Esophagus squamous epithelium (tissue), 5 donors: ENCODE measurements at regions not wholly inside any gene's neighbourhood (a gene's known extent, or its start where the extent isn't known, plus 50 kb on each side); places are given as distances from the start of the nearest gene placed in this dataset.

ENCODE experiments used
- DNase-seq: peaks from one replicate; lab custom pipeline; 2025; lab: John Stamatoyannopoulos, UW
- H3K27ac ChIP-seq, 4 donors: fragments of 200-600 bp; sonication (generic); one replicate each; pipeline ENCODE4 v1.5.1; 2016 to 2019; ENCODE audit warnings: mild to moderate bottlenecking in 1 of 4
- H3K27me3 ChIP-seq, 4 donors: fragments of 200-600 bp; sonication (generic); 1 replicate in 3 of 4; 2 replicates in 1 of 4; pipeline versions ENCODE4 v1.5.1 to v1.6.0; 2017 to 2021; ENCODE audit warnings: antibody characterized with exemption in 1 of 4
- H3K36me3 ChIP-seq, 3 donors: fragments of 200-600 bp; sonication (generic); one replicate each; pipeline ENCODE4 v1.5.1; 2016 to 2019
- H3K4me1 ChIP-seq, 3 donors: fragments of 200-600 bp; sonication (generic); one replicate each; pipeline ENCODE4 v1.5.1; 2017 to 2019
- H3K4me3 ChIP-seq, 4 donors: fragments of 200-600 bp; sonication (generic); 1 replicate in 3 of 4; 2 replicates in 1 of 4; pipeline ENCODE4 v1.5.1; 2016 to 2019; ENCODE audit warnings: mild to moderate bottlenecking in 2 of 4, moderate library complexity in 1 of 4
- H3K9me3 ChIP-seq, 3 donors: fragments of 200-600 bp; sonication (generic); one replicate each; pipeline ENCODE4 v1.5.1; 2016 to 2019
- POLR2A ChIP-seq, 4 donors: fragments of 450-650 bp; IDR thresholded peaks; one replicate each; pipeline ENCODE4 v1.6.1; 2017; ENCODE audit warnings: antibody characterized with exemption in 4 of 4, mild to moderate bottlenecking in 4 of 4, moderate library complexity in 3 of 4
- WGBS, 2 donors: methylation state at CpG; one replicate each; pipeline ENCODE4 v1.1.5; 2018; 5-methylcytosine and 5-hydroxymethylcytosine counted together
- intact Hi-C: fragments of 100-400 bp; cut with DNase I; formaldehyde crosslinking; loops from one replicate; pipeline ENCODE4 v1.15.0; 2022
- TF ChIP-seq, protein P1 (sequence below), 6 experiments: fragments of 450-650 bp in 4 of 6; fragments of 200-600 bp in 2 of 6; sonication (generic) in 2 of 6; IDR thresholded peaks; one replicate each; pipeline ENCODE4 v1.5.1; 2016 to 2019; ENCODE audit warnings: antibody characterized with exemption in 6 of 6, mild to moderate bottlenecking in 4 of 6, moderate library complexity in 4 of 6
- donor health status: DM: yes; HTN: yes; CAD: no.

DNA sequence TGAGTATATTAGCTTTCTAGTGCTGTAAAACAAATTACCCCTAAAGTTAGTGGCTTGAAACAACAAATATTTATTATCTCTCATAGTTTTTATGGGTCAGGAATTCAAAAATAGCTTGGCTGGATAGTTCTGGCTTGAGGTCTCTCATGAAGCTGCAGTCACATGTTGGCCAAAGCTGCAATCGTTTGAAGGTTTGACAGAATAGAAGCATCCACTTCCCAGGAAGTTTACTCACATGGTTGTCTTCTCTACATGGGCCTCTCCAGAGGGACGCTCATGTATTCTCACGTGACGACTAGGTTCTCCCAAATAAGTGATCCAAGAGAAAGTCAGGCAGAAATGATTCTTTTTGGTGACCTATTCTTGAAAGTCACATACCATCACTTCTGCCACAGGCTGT lies 99.1 kb downstream of the NIBAN1 start:
- Histone ChIP-seq H3K27me3 (no peaks in the 10 kb centered on the region), H3K4me1 (peaks cover 0 to 37% (median 3%) of the 10 kb centered on the region in 3 donors), H3K27ac (no peak overlapping the region), H3K36me3 (peaks cover 0 to 8% (median 0%) of the 10 kb centered on the region in 3 donors), H3K9me3 (no peaks in the 10 kb centered on the region), H3K4me3 (no peak overlapping the region)
- no peak for DNase-seq
- intact Hi-C loops: no loop called here
- TF ChIP-seq POLR2A (IDR thresholded peaks at IDR 0.05): no peak
- TF ChIP-seq, protein P1, sequence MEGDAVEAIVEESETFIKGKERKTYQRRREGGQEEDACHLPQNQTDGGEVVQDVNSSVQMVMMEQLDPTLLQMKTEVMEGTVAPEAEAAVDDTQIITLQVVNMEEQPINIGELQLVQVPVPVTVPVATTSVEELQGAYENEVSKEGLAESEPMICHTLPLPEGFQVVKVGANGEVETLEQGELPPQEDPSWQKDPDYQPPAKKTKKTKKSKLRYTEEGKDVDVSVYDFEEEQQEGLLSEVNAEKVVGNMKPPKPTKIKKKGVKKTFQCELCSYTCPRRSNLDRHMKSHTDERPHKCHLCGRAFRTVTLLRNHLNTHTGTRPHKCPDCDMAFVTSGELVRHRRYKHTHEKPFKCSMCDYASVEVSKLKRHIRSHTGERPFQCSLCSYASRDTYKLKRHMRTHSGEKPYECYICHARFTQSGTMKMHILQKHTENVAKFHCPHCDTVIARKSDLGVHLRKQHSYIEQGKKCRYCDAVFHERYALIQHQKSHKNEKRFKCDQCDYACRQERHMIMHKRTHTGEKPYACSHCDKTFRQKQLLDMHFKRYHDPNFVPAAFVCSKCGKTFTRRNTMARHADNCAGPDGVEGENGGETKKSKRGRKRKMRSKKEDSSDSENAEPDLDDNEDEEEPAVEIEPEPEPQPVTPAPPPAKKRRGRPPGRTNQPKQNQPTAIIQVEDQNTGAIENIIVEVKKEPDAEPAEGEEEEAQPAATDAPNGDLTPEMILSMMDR (IDR thresholded peaks at IDR 0.05): no peak
- 76 to 78% methylated on average over 4 of the region's 4 CpGs for WGBS, 2 donors

- no peak for DNase-seq
- H3K27me3 ChIP-seq: no peaks in the 10 kb centered on the region
- no peak overlapping the region for H3K27ac ChIP-seq
- H3K36me3 ChIP-seq: peaks cover 0 to 5% (median 0%) of the 10 kb centered on the region in 3 donors
- WGBS, 2 donors: 76 to 86% methylated on average over 7 of the region's 7 CpGs
- TF ChIP-seq POLR2A (IDR thresholded peaks at IDR 0.05): no peak
- TF ChIP-seq, protein P1 (IDR thresholded peaks at IDR 0.05): no peak
- H3K4me1 ChIP-seq: peaks cover 0 to 30% (median 16%) of the 10 kb centered on the region in 3 donors
- intact Hi-C loops: no loop called here
- H3K9me3 ChIP-seq: no peaks in the 10 kb centered on the region
- no peak overlapping the region for H3K4me3 ChIP-seq
Measured at GRCh38 chr1:184870319-184870718, 104.0 kb downstream of the NIBAN1 start.

GRCh38 chr1:184867866-184868689 lies 106.2 kb downstream of the NIBAN1 start:
- intact Hi-C loops: no loop called here
- WGBS, 2 donors: 56 to 77% methylated on average over 4 of the region's 4 CpGs
- Histone ChIP-seq H3K27me3 (no peaks in the 10 kb centered on the region), H3K36me3 (no peaks in the 10 kb centered on the region), H3K4me1 (peaks cover 0 to 30% (median 16%) of the 10 kb centered on the region in 3 donors), H3K27ac (peak overlapping the region; percentile 13 to 83 (median 72)), H3K4me3 (no peak overlapping the region), H3K9me3 (no peaks in the 10 kb centered on the region)
- TF ChIP-seq, protein P1 (IDR thresholded peaks at IDR 0.05): no peak
- TF ChIP-seq POLR2A (IDR thresholded peaks at IDR 0.05): no peak
- no peak for DNase-seq

DNA sequence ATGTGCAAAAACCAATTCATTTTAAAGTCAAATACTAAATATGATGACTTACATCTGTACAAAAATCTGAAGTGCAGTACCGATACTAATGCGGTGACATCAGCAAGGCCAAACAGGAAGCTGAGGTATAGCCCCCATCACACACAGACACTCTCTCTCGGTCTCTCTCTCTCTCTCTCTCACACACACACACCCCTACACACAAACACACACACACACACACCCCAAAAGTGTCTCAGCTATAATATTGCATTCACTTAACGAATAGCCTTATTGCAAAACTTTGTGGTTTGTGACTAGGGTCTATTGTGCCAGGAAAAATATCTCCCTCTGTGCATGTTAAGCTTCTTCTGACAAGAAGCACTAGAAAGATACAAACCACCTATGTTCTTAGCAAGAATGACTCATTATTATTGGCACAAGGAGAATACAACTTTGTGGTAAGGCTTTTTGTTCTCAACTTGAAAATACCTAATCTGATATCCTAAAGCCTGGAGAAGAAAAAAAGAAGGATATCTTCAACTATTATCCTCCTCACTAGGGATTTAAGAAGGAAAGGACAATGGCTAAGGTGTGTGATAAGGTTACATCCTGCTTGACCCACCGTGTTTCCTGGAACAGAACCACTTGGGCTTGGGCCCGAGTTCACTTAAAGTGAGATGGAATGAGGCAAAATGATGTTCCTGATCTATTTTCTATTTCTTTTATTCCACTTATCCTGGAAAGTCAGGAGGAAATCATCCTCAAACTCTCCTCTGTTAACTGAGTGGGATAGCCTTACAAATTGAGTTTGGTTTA lies 107.1 kb downstream of the NIBAN1 start:
- no peaks in the 10 kb centered on the region for H3K36me3 ChIP-seq
- intact Hi-C loops: no loop called here
- H3K4me3 ChIP-seq: no peak overlapping the region
- DNase-seq: no peak
- H3K27ac ChIP-seq: peak overlapping the region; percentile 13 to 83 (median 72)
- H3K9me3 ChIP-seq: no peaks in the 10 kb centered on the region
- WGBS, 2 donors: 17 to 24% methylated on average over 6 of the region's 6 CpGs
- no peaks in the 10 kb centered on the region for H3K27me3 ChIP-seq
- peaks cover 0 to 30% (median 16%) of the 10 kb centered on the region in 3 donors for H3K4me1 ChIP-seq
- TF ChIP-seq, protein P1 (IDR thresholded peaks at IDR 0.05): no peak
- TF ChIP-seq POLR2A (IDR thresholded peaks at IDR 0.05): no peak

DNA sequence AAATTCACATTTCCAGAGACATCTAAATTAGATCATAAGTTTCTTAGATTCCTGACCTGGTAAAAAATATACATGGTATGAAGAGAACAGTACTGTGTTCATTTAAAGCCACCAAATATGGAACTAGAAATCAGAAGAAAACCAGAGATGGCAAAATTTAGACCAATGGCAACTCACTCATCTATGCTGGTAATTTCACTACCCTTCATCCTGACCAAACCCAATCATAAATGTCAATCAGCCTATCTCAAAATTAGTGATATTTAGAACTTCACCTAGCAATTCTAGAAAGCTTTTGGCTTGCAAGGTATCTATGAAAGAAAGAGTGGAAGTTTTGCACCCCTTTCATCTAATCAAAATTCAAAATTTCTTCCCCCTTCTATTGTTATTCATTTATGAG lies 107.7 kb downstream of the NIBAN1 start:
- no peaks in the 10 kb centered on the region for H3K36me3 ChIP-seq
- H3K9me3 ChIP-seq: no peaks in the 10 kb centered on the region
- intact Hi-C loops: no loop called here
- no peak for TF ChIP-seq POLR2A (IDR thresholded peaks at IDR 0.05)
- TF ChIP-seq, protein P1 (IDR thresholded peaks at IDR 0.05): no peak
- peaks cover 0 to 30% (median 16%) of the 10 kb centered on the region in 3 donors for H3K4me1 ChIP-seq
- no peak overlapping the region for H3K4me3 ChIP-seq
- peak overlapping the region; percentile 13 to 83 (median 72) for H3K27ac ChIP-seq
- no peak for DNase-seq
- no peaks in the 10 kb centered on the region for H3K27me3 ChIP-seq
